CD4-positive, alpha-beta T cell (primary cell): ENCODE measurements at regions not wholly inside any gene's neighbourhood (a gene's known extent, or its start where the extent isn't known, plus 50 kb on each side); places are given as distances from the start of the nearest gene placed in this dataset.
"Not testable (repeated sequence)": the region's sequence is repeated elsewhere in the genome, so short reads cannot be mapped to it uniquely, and the experiment has no call there.

Source experiments
- ATAC-seq: fragments of 200-7000 bp; cut with Tn5 transposase; one replicate; pipeline ENCODE4 v1.10.0; 2022; ENCODE audit warnings: mild to moderate bottlenecking; ENCODE audit not compliant: poor library complexity
- CTCF ChIA-PET: fragments of 350-600 bp; sonication (Branson Sonifier 250); formaldehyde crosslinking; loops from one replicate; lab custom pipeline; 2021; ENCODE audit warnings: antibody characterized with exemption, inconsistent platforms; lab: Charles Lee
- POLR2A ChIA-PET: fragments of 350-600 bp; sonication (Branson Sonifier 250); formaldehyde crosslinking; loops from one replicate; lab custom pipeline; 2021; ENCODE audit warnings: antibody characterized with exemption, inconsistent platforms; lab: Charles Lee
- DNase-seq, 14 experiments: peaks; one replicate each; pipeline ENCODE4 v3.0.0-alpha.2; 2013 to 2020; ENCODE audit warnings: mixed read lengths in 2 of 14
- H3K27ac ChIP-seq, 2 donors: one replicate each; pipeline versions ENCODE4 v1.5.1 to v1.7.0; 2013; ENCODE audit warnings: low read length in 2 of 2, low read depth in 1 of 2, mild to moderate bottlenecking in 1 of 2
- H3K27me3 ChIP-seq, 2 experiments: 1 replicate in 1 of 2; 2 replicates in 1 of 2; pipeline versions ENCODE4 v1.6.1 to v1.7.0; 2013; ENCODE audit warnings: low read length in 2 of 2, control low read depth in 1 of 2, mild to moderate bottlenecking in 1 of 2, moderate library complexity in 1 of 2; ENCODE audit not compliant: insufficient read depth in 2 of 2, control insufficient read depth in 1 of 2
- H3K36me3 ChIP-seq: one replicate; pipeline ENCODE4 v1.6.1; 2013; ENCODE audit warnings: low read length, control low read depth; ENCODE audit not compliant: insufficient read depth
- H3K4me1 ChIP-seq: one replicate; pipeline ENCODE4 v1.6.1; 2013; ENCODE audit warnings: low read length, control low read depth; ENCODE audit not compliant: insufficient read depth
- H3K4me3 ChIP-seq: one replicate; pipeline ENCODE4 v1.5.1; 2013; ENCODE audit warnings: mild to moderate bottlenecking, low read length, moderate library complexity
- H3K9me3 ChIP-seq, 2 experiments: 1 replicate in 1 of 2; 2 replicates in 1 of 2; pipeline versions ENCODE4 v1.6.1 to v1.7.0; 2013; ENCODE audit warnings: low read length in 2 of 2, mild to moderate bottlenecking in 2 of 2, control low read depth in 1 of 2, moderate library complexity in 1 of 2; ENCODE audit not compliant: control insufficient read depth in 1 of 2, insufficient read depth in 1 of 2
- H3K27ac Mint-ChIP-seq: one replicate; pipeline ENCODE4 v1.8.0; 2020; ENCODE audit warnings: mixed read lengths
- H3K27me3 Mint-ChIP-seq: one replicate; pipeline ENCODE4 v1.8.0; 2021; ENCODE audit warnings: mixed read lengths
- H3K36me3 Mint-ChIP-seq: one replicate; pipeline ENCODE4 v1.8.0; 2021; ENCODE audit warnings: low read depth, mixed read lengths
- H3K4me1 Mint-ChIP-seq: one replicate; pipeline ENCODE4 v1.8.0; 2021; ENCODE audit warnings: low read depth, mixed read lengths
- H3K4me3 Mint-ChIP-seq: one replicate; pipeline ENCODE4 v1.8.0; 2020; ENCODE audit warnings: mild to moderate bottlenecking, mixed read lengths
- H3K9me3 Mint-ChIP-seq: one replicate; pipeline ENCODE4 v1.8.0; 2020; ENCODE audit warnings: mixed read lengths
- CTCF ChIP-seq: fragments of 200-600 bp; IDR thresholded peaks from one replicate; pipeline ENCODE4 v1.8.0; 2022; ENCODE audit warnings: antibody characterized with exemption, mild to moderate bottlenecking
- intact Hi-C, 2 experiments: fragments of 100-400 bp; cut with DNase I in 1 of 2; cut with micrococcal nuclease in 1 of 2; formaldehyde crosslinking; loops; one replicate each; pipeline versions ENCODE4 v1.15.1 to v1.9.0; 2023 to 2025; cut with DNase I, micrococcal nuclease

- no peaks in the 10 kb centered on the region for H3K27me3 ChIP-seq
- no peaks in the 10 kb centered on the region for H3K36me3 Mint-ChIP-seq
- ChIA-PET POLR2A (no interaction called here), CTCF (no interaction called here)
- H3K4me3 ChIP-seq, result no peak overlapping the region
- ATAC-seq, result no peak
- no peak overlapping the region for H3K4me3 Mint-ChIP-seq
- no peak for DNase-seq
- H3K36me3 ChIP-seq, result no peaks in the 10 kb centered on the region
- no peaks in the 10 kb centered on the region for H3K4me1 ChIP-seq
- TF ChIP-seq CTCF, result no peak
- intact Hi-C loops, result no loop called here
- no peaks in the 10 kb centered on the region for H3K9me3 ChIP-seq
- H3K9me3 Mint-ChIP-seq, result peaks cover 8% of the 10 kb centered on the region
- no peak overlapping the region for H3K27ac ChIP-seq
- no peaks in the 10 kb centered on the region for H3K27me3 Mint-ChIP-seq
- H3K27ac Mint-ChIP-seq, result no peak overlapping the region
- H3K4me1 Mint-ChIP-seq, result no peaks in the 10 kb centered on the region
Measured at GRCh38 chr22:48404801-48405447, 1422.7 kb downstream of the BRD1 start.

GRCh38 chr22:48403521-48404403, 1423.9 kb downstream of the BRD1 start:
- CTCF ChIA-PET, result no interaction called here

GRCh38 chr22:48402591-48403031, 1425.1 kb downstream of the BRD1 start:
- Histone ChIP-seq H3K4me3 (no peak overlapping the region), H3K27me3 (no peaks in the 10 kb centered on the region), H3K4me1 (no peaks in the 10 kb centered on the region), H3K9me3 (no peaks in the 10 kb centered on the region), H3K36me3 (no peaks in the 10 kb centered on the region), H3K27ac (no peak overlapping the region)
- Mint-ChIP-seq H3K27ac (no peak overlapping the region), H3K4me1 (no peaks in the 10 kb centered on the region), H3K36me3 (no peaks in the 10 kb centered on the region), H3K4me3 (no peak overlapping the region), H3K9me3 (peaks cover 3% of the 10 kb centered on the region), H3K27me3 (no peaks in the 10 kb centered on the region)
- DNase-seq (no peak), ATAC-seq (no peak)
- intact Hi-C loops, result no loop called here
- CTCF ChIA-PET, result no interaction called here
- TF ChIP-seq CTCF, result no peak
- POLR2A ChIA-PET, result no interaction called here

More at GRCh38 chr22:48403521-48404403, 1423.9 kb downstream of the BRD1 start:
- no peak overlapping the region for H3K4me3 Mint-ChIP-seq
- no peak for TF ChIP-seq CTCF
- POLR2A ChIA-PET, result no interaction called here
- no peaks in the 10 kb centered on the region for H3K36me3 Mint-ChIP-seq
- ATAC-seq (no peak), DNase-seq (no peak)
- Histone ChIP-seq H3K9me3 (no peaks in the 10 kb centered on the region), H3K4me3 (no peak overlapping the region), H3K36me3 (no peaks in the 10 kb centered on the region), H3K27me3 (no peaks in the 10 kb centered on the region), H3K4me1 (no peaks in the 10 kb centered on the region), H3K27ac (no peak overlapping the region)
- intact Hi-C loops, result no loop called here
- peaks cover 6% of the 10 kb centered on the region for H3K9me3 Mint-ChIP-seq
- H3K4me1 Mint-ChIP-seq, result no peaks in the 10 kb centered on the region
- H3K27me3 Mint-ChIP-seq, result no peaks in the 10 kb centered on the region
- H3K27ac Mint-ChIP-seq, result no peak overlapping the region

- not testable (repeated sequence) for H3K27ac Mint-ChIP-seq, DNase-seq
Measured at GRCh38 chr22:48401523-48401922, 1426.2 kb downstream of the BRD1 start.

More at GRCh38 chr22:48401523-48401922, 1426.2 kb downstream of the BRD1 start:
- POLR2A ChIA-PET, H3K4me3 Mint-ChIP-seq, H3K36me3 ChIP-seq, H3K9me3 Mint-ChIP-seq, H3K27me3 Mint-ChIP-seq, CTCF ChIA-PET, H3K4me1 Mint-ChIP-seq, H3K27ac ChIP-seq, H3K9me3 ChIP-seq, H3K27me3 ChIP-seq, intact Hi-C loops, H3K36me3 Mint-ChIP-seq, ATAC-seq, H3K4me1 ChIP-seq, H3K4me3 ChIP-seq: not testable (repeated sequence)
